ENCODE measurements at regions not wholly inside any gene's neighbourhood (a gene's known extent, or its start where the extent isn't known, plus 50 kb on each side); places are given as distances from the start of the nearest gene placed in this dataset.

- intact Hi-C loops (cut with micrococcal nuclease), result no loop called here
- DNase-seq (no peak), ATAC-seq (no peak)
These were observed 66.7 kb downstream of the CD164 start for GRCh38 chr6:109315341-109316110.

GRCh38 chr6:109314313-109314712, 68.0 kb downstream of the CD164 start:
- intact Hi-C loops (cut with micrococcal nuclease), result no loop called here
- no peak for ATAC-seq
- DNase-seq, result no peak

- ATAC-seq (peak; percentile 89), DNase-seq (peak; percentile 49)
- intact Hi-C loops (cut with micrococcal nuclease), result no loop called here
These were observed 69.1 kb downstream of the CD164 start for GRCh38 chr6:109313139-109313538.

- ATAC-seq (no peak), DNase-seq (no peak)
- intact Hi-C loops (cut with micrococcal nuclease), result no loop called here
These were observed 70.8 kb downstream of the CD164 start for GRCh38 chr6:109311471-109311870.

- intact Hi-C loops (cut with micrococcal nuclease), result no loop called here
- DNase-seq (no peak), ATAC-seq (no peak)
These were observed 72.3 kb downstream of the CD164 start for GRCh38 chr6:109309917-109310316.

- ATAC-seq (peak; percentile 81), DNase-seq (no peak)
- intact Hi-C loops (cut with micrococcal nuclease), result no loop called here
These were observed 74.2 kb downstream of the CD164 start for GRCh38 chr6:109308018-109308492.

- intact Hi-C loops (cut with micrococcal nuclease), result no loop called here
- no peak for DNase-seq
These were observed 75.5 kb downstream of the CD164 start for GRCh38 chr6:109306733-109307132.

GRCh38 chr6:109305028-109305427, 77.2 kb downstream of the CD164 start:
- ATAC-seq (no peak), DNase-seq (no peak)
- intact Hi-C loops (cut with micrococcal nuclease), result no loop called here

More at GRCh38 chr6:109306733-109307132, 75.5 kb downstream of the CD164 start:
- ATAC-seq, result no peak

- ATAC-seq (no peak), DNase-seq (no peak)
- intact Hi-C loops (cut with micrococcal nuclease), result no loop called here
These were observed 77.8 kb downstream of the CD164 start for GRCh38 chr6:109304284-109305015.

GRCh38 chr6:109303640-109304283, 78.5 kb downstream of the CD164 start:
- intact Hi-C loops (cut with micrococcal nuclease), result no loop called here
- ATAC-seq (no peak), DNase-seq (no peak)

- intact Hi-C loops (cut with micrococcal nuclease), result no loop called here
- no peak for DNase-seq
- no peak for ATAC-seq
These were observed 79.1 kb downstream of the CD164 start for GRCh38 chr6:109303164-109303563.

GRCh38 chr6:109302176-109302575, 80.1 kb downstream of the CD164 start:
- intact Hi-C loops (cut with micrococcal nuclease), result no loop called here
- no peak for DNase-seq

GRCh38 chr6:109301418-109301817, 80.8 kb downstream of the CD164 start:
- no peak for DNase-seq

More at GRCh38 chr6:109302176-109302575, 80.1 kb downstream of the CD164 start:
- ATAC-seq, result no peak

GRCh38 chr6:109300874-109301273, 81.4 kb downstream of the CD164 start:
- ATAC-seq, result peak; percentile 46
- DNase-seq, result no peak
- intact Hi-C loops (cut with micrococcal nuclease), result no loop called here

More at GRCh38 chr6:109301418-109301817, 80.8 kb downstream of the CD164 start:
- intact Hi-C loops (cut with micrococcal nuclease), result no loop called here
- ATAC-seq, result no peak

- DNase-seq, result peak; percentile 41
- peak; percentile 95 for ATAC-seq
- intact Hi-C loops (cut with micrococcal nuclease), result no loop called here
These were observed 82.3 kb downstream of the CD164 start for GRCh38 chr6:109299776-109300564.

GRCh38 chr6:109299265-109299607, 83.0 kb downstream of the CD164 start:
- DNase-seq (no peak), ATAC-seq (no peak)
- intact Hi-C loops (cut with micrococcal nuclease), result no loop called here

- DNase-seq, result no peak
- intact Hi-C loops (cut with micrococcal nuclease), result no loop called here
- ATAC-seq, result no peak
These were observed 83.5 kb downstream of the CD164 start for GRCh38 chr6:109298605-109299264.

- ATAC-seq, result no peak
- no peak for DNase-seq
- intact Hi-C loops (cut with micrococcal nuclease), result no loop called here
These were observed 84.7 kb downstream of the CD164 start for GRCh38 chr6:109297406-109298110.

Data from left ventricle myocardium superior (tissue), 1 donor.